ENCODE measurements at regions not wholly inside any gene's neighbourhood (a gene's known extent, or its start where the extent isn't known, plus 50 kb on each side); places are given as distances from the start of the nearest gene placed in this dataset.
"Not testable (repeated sequence)": the region's sequence is repeated elsewhere in the genome, so short reads cannot be mapped to it uniquely, and the experiment has no call there.

GRCh38 chr6:132190097-132190814, 211.0 kb downstream of the MOXD1 start:
- Histone ChIP-seq H2AFZ (replicated peaks) (no peak overlapping the region), H3K9me3 (ENCODE audit: low read depth) (no peaks in the 10 kb centered on the region), H3K4me3 (no peak overlapping the region), H3K4me1 (no peaks in the 10 kb centered on the region), H3K27me3 (no peaks in the 10 kb centered on the region), H3F3A (ENCODE audit: low read depth) (no peaks in the 10 kb centered on the region), H3K4me2 (no peak overlapping the region), H4K20me1 (ENCODE audit: low read depth) (no peaks in the 10 kb centered on the region), H3K27ac (no peak overlapping the region), H3K36me3 (no peaks in the 10 kb centered on the region), H3K79me2 (ENCODE audit: low read depth) (no peaks in the 10 kb centered on the region), H3K9ac (no peak overlapping the region)
- Mint-ChIP-seq H3K27me3 (ENCODE audit: insufficient read depth, low read depth) (no peaks in the 10 kb centered on the region), H3K4me1 (no peaks in the 10 kb centered on the region), H3K27ac (no peak overlapping the region), H3K9me3 (peaks cover 13% of the 10 kb centered on the region), H3K4me3 (no peak overlapping the region), H3K36me3 (no peaks in the 10 kb centered on the region)
- no peak for TF ChIP-seq CTCF (IDR thresholded peaks at IDR 0.05)
- no peak for TF ChIP-seq EZH2phosphoT487 (IDR thresholded peaks at IDR 0.05)
- TF ChIP-seq EZH2 (IDR thresholded peaks at IDR 0.05): no peak
- no peak for DNase-seq (ENCODE audit: low spot score)

GRCh38 chr6:132188556-132189264, 212.6 kb downstream of the MOXD1 start:
- no peaks in the 10 kb centered on the region for H3K27me3 Mint-ChIP-seq (ENCODE audit: insufficient read depth, low read depth)
- Histone ChIP-seq H2AFZ (replicated peaks) (no peak overlapping the region), H3K27ac (no peak overlapping the region), H3K27me3 (no peaks in the 10 kb centered on the region), H4K20me1 (ENCODE audit: low read depth) (no peaks in the 10 kb centered on the region), H3K79me2 (ENCODE audit: low read depth) (no peaks in the 10 kb centered on the region), H3K9me3 (ENCODE audit: low read depth) (no peaks in the 10 kb centered on the region), H3K4me3 (no peak overlapping the region), H3K9ac (no peak overlapping the region), H3K36me3 (no peaks in the 10 kb centered on the region), H3K4me2 (no peak overlapping the region), H3K4me1 (no peaks in the 10 kb centered on the region), H3F3A (ENCODE audit: low read depth) (no peaks in the 10 kb centered on the region)
- H3K4me1 Mint-ChIP-seq: no peaks in the 10 kb centered on the region
- peaks cover 16% of the 10 kb centered on the region for H3K9me3 Mint-ChIP-seq
- no peak for TF ChIP-seq EZH2phosphoT487 (IDR thresholded peaks at IDR 0.05)
- TF ChIP-seq EZH2 (IDR thresholded peaks at IDR 0.05): no peak
- TF ChIP-seq CTCF (IDR thresholded peaks at IDR 0.05): no peak
- no peak overlapping the region for H3K4me3 Mint-ChIP-seq
- no peaks in the 10 kb centered on the region for H3K36me3 Mint-ChIP-seq
- H3K27ac Mint-ChIP-seq: no peak overlapping the region
- no peak for DNase-seq (ENCODE audit: low spot score)

- Histone ChIP-seq H4K20me1 (ENCODE audit: low read depth) (no peaks in the 10 kb centered on the region), H3K9ac (no peak overlapping the region), H2AFZ (replicated peaks) (no peak overlapping the region), H3K27ac (no peak overlapping the region), H3F3A (ENCODE audit: low read depth) (no peaks in the 10 kb centered on the region), H3K27me3 (no peaks in the 10 kb centered on the region), H3K4me1 (no peaks in the 10 kb centered on the region), H3K4me3 (no peak overlapping the region), H3K9me3 (ENCODE audit: low read depth) (no peaks in the 10 kb centered on the region), H3K79me2 (ENCODE audit: low read depth) (no peaks in the 10 kb centered on the region), H3K36me3 (no peaks in the 10 kb centered on the region), H3K4me2 (no peak overlapping the region)
- Mint-ChIP-seq H3K4me1 (no peaks in the 10 kb centered on the region), H3K9me3 (peaks cover 21% of the 10 kb centered on the region), H3K4me3 (no peak overlapping the region), H3K27me3 (ENCODE audit: insufficient read depth, low read depth) (no peaks in the 10 kb centered on the region), H3K36me3 (no peaks in the 10 kb centered on the region), H3K27ac (no peak overlapping the region)
- no peak for DNase-seq (ENCODE audit: low spot score)
- TF ChIP-seq EZH2phosphoT487 (IDR thresholded peaks at IDR 0.05): no peak
- no peak for TF ChIP-seq EZH2 (IDR thresholded peaks at IDR 0.05)
- no peak for TF ChIP-seq CTCF (IDR thresholded peaks at IDR 0.05)
Measured at GRCh38 chr6:132187816-132188215, 213.5 kb downstream of the MOXD1 start.

- not testable (repeated sequence) for H3K4me3 Mint-ChIP-seq; DNase-seq (ENCODE audit: low spot score); H4K20me1 ChIP-seq (ENCODE audit: low read depth); H3K4me1 ChIP-seq; H3K27me3 Mint-ChIP-seq (ENCODE audit: insufficient read depth, low read depth); H3K79me2 ChIP-seq (ENCODE audit: low read depth); H3F3A ChIP-seq (ENCODE audit: low read depth); H3K4me2 ChIP-seq; H3K9ac ChIP-seq; H3K27ac Mint-ChIP-seq; H3K4me1 Mint-ChIP-seq; H3K27ac ChIP-seq; H2AFZ ChIP-seq (replicated peaks); H3K36me3 Mint-ChIP-seq; H3K4me3 ChIP-seq; H3K36me3 ChIP-seq; H3K27me3 ChIP-seq; H3K9me3 ChIP-seq (ENCODE audit: low read depth)
- peaks cover 37% of the 10 kb centered on the region for H3K9me3 Mint-ChIP-seq
Measured at GRCh38 chr6:132184966-132185365, 216.3 kb downstream of the MOXD1 start.

Data from neural progenitor cell (in vitro differentiated cells).